ENCODE measurements at regions not wholly inside any gene's neighbourhood (a gene's known extent, or its start where the extent isn't known, plus 50 kb on each side); places are given as distances from the start of the nearest gene placed in this dataset.

DNA sequence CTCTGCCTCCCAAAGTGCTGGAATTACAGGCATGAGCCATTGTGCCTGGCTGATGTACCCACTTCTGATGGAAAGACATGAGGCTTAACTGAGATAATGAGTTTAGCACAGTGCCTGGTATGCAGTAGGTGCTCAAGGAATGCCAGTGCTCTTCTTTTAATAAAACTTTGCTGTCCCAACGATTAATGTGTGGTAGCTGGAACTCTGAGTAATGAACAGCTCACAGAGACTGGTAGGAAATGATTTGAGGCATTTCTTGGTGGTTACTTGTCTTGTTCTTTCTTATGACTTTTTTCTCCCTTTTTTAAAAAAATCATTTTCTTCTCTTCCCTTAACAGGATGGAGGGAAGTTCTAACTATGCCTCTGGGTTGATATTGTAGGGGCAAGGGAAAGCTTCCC, 235.7 kb upstream of the PWP1 start:
- peak; percentile 62 for DNase-seq

DNA sequence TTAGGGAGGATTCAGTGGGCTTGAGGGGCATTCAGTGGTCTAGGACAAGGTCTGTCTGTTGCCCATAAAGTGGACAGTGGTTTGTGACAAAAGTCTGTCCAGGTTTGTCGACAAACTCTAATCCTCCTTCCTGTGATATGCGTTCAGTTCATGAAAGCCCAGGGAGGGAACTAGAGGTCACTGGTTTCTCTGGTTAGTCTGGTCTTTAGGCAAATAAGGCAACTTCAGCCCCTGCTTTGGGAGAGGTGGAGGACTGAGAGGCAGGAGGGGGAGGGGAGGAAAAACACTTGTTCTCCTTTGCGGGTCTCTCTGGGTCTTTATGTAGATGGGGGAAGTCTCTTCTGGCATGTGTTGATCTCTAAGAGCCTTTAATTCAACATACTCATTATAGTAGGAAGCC, 235.1 kb upstream of the PWP1 start:
- DNase-seq = no peak

DNA sequence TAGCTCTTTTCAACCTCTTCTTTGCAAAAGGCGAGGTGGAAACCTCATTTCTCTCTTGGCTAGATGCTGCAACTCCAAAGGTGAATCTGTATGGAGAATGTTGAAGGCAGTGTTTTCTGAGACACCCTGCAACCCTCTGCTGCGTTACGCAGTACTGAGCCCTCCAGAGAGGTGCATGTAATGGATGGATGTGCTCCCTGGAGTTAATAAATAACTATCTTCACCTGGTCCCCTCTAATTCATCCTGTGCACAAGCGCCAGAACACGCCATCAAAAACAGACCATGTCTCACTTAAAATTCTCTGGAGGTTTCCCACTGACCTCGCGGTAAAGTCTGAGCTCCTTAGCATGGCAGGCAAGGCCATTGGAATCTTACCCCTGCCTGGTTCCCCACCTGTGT, 234.4 kb upstream of the PWP1 start:
- no peak for DNase-seq

DNA sequence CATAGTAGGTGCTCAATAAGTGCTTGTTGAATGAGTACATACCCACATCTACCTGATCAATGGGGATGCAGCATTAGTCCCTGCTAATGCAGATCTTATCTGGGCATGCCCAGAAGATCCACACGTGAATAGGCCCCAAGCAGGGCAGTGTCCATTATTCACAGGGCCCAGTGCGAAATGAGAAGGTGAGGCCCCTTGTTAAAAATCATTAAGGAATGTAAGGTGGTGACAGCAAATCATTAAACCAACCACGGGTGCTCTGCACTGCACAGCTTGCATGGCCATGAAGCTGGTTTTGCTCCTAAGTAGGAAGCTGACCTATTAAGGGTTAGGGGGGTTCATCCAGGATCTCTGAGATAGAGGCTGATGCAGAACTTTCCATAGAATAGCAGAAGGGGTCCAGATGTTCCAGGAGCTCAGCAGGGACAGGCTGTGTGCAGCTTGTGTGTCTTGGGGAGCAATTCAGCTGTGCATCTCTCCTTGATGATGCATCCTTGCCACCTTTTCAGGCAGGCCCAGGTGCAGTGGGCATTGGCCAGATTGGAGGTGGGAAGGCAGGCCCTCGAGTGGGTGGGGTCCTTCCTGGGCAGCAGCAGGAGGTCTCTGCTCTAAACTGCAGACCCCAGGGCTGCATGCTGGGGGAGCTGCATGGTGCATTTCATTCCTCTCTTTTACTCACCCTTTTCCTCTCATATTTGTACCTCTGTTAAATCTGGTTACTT, 231.3 kb upstream of the PWP1 start:
- no peak for DNase-seq

DNA sequence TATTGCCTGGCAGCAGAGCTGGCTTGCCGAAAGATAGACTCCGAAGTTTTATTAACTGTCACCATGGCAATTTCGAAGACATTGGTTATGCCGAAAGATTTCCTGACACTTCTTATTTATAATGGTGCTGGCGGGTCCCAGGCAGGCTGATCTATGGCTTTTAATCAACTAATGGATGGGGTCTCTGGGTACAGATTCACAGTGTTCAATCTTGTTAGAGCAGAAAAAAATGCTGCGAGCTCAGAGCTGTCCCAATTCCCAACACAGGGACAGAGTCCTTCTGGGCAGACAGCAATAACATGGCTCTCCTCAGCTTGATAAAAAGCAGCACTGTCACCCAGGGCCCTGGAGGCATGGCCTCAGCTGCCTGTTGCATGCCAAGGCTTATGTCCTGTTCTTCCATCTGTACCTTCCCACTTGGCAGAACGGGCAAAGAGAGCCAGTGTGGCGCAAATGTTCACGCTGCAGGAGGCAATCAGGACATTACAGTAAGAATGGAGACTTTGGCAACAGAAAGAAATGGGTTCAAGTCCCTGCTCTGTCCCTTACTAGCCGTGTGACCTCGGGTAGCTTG, 228.2 kb upstream of the PWP1 start:
- no peak for DNase-seq

DNA sequence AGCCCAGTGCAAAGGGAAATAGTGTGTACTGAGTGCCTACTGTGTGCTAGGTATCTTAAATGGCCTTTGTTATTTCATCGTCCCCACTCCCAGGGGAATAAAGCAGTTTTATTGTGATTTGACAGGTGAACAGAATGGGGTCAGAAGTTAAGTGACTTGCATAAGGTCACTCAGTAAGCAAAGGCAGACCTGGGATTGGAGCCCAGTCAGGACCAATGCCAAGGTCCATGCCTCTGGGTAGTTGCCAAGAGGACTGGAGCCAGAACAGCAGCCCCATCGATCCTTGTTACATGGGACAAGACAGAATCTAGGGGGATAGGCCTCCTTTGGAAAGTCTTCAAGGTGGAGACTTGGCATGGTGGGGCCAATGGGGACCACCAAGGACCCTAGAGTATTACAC, 227.4 kb upstream of the PWP1 start:
- no peak for DNase-seq

GRCh38 chr12:107458990-107459389, 226.6 kb upstream of the PWP1 start:
- DNase-seq = no peak

GRCh38 chr12:107459641-107460040, 226.0 kb upstream of the PWP1 start:
- no peak for DNase-seq

DNA sequence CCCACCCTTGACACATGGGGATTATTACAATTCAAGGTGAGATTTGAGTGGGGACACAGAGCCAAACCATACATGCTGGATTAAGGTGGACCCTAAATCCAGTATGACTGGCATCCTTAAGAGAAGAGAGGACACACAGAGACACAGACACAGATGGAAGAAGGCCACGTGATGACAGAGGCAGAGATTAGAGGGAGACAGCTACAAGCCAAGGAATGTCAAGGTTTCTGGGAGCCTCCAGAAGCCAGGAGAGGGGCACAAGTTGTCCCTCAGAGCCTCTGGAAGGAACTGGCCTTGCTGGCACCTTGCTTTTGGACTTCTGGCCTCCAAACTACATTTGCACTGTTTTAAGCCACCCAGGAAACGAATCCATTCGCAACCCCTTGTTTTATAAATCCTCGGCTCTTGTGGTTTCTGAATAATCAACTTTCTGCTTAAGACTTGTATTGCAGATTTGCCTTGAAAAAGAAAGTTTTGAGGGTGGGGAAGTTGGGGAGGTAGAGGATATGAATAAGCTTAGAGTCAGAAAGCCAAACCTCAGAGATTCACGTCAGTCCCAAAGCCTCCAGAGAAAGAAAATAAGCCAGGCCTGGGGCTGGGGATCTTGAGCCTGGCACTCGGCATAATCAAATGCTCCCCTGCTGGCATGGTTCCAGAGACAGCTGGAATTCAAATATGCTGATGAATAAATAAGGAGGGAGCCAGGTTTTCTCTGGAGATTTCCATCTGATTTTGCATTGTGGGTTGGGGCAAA, 224.2 kb upstream of the PWP1 start:
- DNase-seq = peak; percentile 90

DNA sequence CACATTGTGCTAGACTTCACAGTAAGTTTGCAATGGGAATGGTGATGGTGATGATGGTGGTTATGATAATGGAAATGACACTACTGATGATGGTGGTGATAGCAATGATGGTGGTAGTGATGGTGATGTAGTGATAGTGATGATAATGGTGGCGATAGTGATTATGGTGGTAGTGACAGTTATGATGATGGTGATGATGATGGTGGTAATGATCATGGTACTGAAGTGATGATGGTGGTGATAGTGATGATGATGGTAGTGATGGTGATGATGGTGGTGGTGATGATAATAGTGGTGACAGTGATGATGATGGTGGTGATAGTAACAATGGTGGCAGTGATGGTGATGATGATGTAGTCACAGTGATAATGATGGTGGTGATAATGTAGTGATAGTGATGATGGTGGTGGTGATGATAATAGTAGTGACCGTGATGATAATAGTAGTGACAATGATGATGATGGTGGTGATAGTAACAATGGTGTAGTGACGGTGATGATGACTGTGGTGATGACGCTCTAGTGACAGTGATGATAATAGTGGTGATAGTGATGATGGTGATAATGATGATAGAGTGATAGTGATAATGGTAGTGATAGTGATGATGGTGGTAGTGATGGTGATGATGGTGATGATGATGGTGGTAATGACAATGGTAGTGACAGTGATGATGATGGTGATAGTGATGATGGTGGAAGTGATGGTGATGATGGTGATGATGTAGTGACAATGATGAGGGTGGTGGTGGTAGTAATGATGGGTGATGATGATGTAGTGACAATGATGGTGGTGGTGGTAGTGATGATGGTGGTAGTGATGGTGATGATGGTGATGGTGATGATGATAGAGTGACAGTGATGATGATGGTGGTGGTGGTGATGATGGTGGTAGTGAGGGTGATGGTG, 222.9 kb upstream of the PWP1 start:
- DNase-seq = no peak

DNA sequence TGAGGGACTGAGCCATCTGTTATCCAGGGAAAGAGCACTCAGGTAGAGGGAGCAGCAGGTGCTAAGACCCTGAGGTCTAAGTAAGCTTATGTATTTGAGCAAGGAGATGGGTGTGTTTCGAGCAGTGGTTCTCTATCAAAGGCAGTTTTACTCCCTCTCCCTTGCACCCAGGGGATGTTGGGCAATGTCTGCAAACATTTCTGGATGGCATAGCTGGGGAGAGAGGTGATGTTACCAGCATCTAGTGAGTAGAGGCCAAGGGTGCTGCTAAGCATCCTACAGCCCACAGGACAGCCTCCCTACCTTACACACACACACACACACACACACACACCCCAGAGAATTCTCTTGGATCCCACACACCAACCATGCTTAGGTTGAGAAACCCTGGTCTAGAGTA, 221.0 kb upstream of the PWP1 start:
- no peak for DNase-seq

DNA sequence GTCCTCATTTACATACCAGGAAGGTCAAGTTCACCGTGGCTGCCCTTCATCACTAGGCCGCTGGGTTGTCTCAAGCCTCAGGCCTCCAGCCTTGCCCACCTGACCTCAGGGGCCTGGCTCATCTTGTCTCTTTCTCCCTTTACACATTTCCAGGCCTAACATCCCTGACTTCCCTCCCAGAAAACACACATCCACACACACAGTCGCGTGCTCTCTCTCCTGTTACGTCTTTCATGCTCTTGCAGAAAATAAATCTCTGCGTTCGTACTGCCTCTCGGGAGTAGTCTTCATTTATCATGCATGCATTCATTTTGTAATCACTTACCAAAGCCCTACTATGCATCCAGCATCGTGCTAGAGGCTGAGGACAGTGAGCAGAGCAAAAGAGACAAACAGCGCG, 220.0 kb upstream of the PWP1 start:
- DNase-seq = no peak

- DNase-seq = no peak
Observed at GRCh38 chr12:107467716-107468115, 217.9 kb upstream of the PWP1 start.

DNA sequence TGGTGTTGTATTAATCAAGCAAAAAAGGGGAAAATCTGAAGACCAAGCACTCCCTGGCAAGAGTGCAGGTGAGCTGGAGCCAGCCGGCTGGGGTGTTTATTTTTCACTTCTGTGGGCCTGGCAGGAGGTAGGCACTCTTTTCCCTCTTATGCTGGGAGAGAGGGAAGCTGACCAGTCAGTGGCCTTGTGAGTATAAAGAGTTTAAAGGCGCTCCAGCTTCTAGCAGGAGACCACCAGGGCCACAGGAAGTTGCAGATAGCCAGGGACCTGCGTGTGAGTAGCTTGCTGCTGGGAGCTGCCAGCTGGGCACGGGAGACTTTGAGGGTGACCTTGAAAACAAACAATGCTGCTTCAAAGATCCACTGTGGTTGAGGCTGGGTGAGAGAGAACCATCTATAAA, 217.4 kb upstream of the PWP1 start:
- no peak for DNase-seq

DNA sequence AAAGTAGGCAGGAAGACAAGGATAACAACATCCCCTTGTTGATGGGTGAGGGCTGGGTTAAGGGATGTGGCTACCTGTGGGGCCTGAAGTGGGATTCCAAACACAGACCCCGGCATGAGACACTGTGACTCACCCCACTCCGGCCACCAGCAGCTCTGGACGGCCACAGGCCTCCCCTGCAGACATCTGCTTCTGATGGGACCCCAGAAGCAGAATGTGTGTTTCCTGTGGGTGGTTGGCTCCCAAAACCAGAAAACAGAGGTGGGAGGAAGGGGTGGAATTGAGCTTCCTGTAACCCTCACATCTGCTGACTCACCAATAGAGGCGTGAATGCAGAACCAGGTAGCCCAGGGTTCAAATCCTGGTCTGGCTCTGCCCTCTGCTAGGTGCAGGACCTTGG, 216.6 kb upstream of the PWP1 start:
- DNase-seq = no peak

DNA sequence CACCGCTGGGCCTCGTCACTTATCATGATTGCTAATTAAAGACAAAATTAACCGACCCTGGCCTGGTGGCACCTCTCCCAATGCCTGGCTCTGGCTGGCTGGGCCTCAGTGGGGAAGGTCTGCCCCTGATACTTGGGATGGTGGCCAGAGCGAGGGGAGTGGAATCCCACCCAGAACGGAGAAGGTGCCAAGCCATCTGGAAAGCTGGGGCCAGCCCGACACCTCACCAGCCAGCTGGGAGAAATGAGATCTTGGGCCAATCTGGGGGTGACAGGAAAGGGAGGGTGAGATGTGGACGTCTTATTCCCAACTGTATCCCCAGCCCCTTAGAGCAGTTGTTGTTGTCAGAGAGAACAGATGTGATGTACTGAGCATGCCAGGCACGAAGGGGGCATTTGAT, 215.0 kb upstream of the PWP1 start:
- no peak for DNase-seq

- no peak for DNase-seq
Observed at GRCh38 chr12:107472308-107472707, 213.3 kb upstream of the PWP1 start.

DNA sequence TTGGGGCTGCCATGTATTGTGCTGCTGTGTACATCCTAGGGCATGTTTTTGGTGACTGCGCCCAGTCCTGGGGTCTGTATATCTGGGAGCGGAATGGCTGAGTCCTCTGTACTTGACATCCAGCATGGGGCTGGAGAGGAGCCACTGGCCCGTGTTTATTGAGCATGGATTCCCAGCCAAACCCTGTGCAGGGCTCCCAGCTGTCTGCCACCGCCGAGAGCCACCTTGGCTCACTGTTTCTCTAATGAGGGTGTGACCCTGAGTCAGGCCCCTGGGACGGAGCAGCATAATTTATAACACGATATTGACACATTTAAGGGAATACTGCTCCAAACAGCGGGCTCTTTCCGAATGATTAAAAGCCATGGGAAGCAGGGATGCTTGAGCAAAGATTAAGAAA, 211.5 kb upstream of the PWP1 start:
- no peak for DNase-seq

DNA sequence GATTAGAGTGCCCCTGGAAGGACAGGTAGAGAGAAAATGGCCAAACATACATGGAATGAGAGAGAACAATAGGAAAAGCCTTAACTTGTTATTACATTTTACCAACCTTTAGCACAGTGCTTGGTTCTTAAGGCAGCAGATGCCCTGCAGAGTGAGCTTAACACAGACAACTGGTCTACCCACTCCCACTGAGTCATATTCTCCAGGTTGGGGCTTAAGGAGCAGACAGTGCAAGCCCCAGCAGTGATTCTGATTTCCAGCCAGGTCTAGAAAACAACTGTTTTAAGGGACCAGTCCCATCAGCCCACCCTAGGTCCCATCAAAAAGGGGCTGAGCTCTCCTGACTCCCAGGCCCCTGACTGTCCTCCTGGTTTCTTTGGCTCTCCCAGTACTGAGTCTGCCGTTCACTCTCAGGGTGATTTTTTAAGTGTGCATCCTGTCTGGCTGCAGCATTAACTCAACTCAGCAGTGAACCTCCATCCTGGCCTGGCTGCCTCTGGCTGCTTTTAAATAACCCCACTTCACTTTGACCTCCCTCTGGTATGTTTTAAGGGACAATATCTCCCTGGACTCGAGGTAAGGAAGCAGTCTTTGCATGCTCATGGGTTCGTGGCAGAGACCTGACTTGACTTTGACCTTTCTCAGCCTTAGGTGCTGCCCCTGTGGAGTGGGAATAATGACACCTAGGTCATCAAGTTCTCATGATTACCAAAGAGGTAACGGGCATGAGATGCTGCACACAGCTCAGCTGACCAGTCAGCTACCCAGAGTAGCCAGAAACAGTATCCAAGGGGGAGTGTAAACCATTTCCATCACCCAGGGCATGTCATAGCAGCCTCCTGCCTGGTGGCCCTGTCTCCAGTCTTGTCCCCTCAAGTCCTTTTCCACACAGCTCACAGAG, 210.7 kb upstream of the PWP1 start:
- DNase-seq = no peak

DNA sequence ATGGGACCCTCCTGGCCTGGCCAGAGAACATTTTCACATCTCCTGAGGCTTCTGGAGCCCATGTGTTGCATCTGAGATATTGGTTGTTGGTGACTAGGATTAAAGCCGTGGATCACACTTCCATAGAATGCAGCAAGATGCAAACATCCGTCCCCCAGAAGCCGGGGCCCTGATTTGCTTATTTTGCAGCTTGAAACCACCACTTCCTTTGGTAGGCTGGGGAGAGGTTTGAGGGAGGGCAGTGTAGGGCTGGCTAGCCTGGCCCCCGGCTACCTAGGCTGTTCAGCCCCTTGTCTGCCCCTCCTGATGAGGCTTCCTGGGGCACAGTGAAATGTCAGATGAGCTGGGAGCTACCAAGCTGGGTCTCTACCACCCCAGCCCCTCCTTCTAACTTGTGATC, 209.7 kb upstream of the PWP1 start:
- DNase-seq = no peak

GRCh38 chr12:107477018-107477417, 208.6 kb upstream of the PWP1 start:
- DNase-seq = no peak

Measured in fibroblast of skin of abdomen (primary cell).